Ishikawa (cell line): ENCODE measurements at regions not wholly inside any gene's neighbourhood (a gene's known extent, or its start where the extent isn't known, plus 50 kb on each side); places are given as distances from the start of the nearest gene placed in this dataset.

Experiments used
- CEBPB ChIP-seq: IDR thresholded peaks from 2 replicates; pipeline ENCODE4 v1.6.1; 2012
- CREB1 ChIP-seq: IDR thresholded peaks from 2 replicates; pipeline ENCODE4 v1.6.1; 2012; ENCODE audit warnings: low read depth
- EP300 ChIP-seq: IDR thresholded peaks from 2 replicates; pipeline ENCODE4 v1.6.1; 2012; ENCODE audit warnings: borderline replicate concordance
- FOXM1 ChIP-seq: IDR thresholded peaks from 2 replicates; pipeline ENCODE4 v1.6.1; 2012; ENCODE audit warnings: low read depth, borderline replicate concordance
- MAX ChIP-seq: IDR thresholded peaks from 2 replicates; pipeline ENCODE4 v1.6.1; 2012
- NFIC ChIP-seq: IDR thresholded peaks from 2 replicates; pipeline ENCODE4 v1.6.1; 2012
- RAD21 ChIP-seq: IDR thresholded peaks from 2 replicates; pipeline ENCODE4 v1.6.1; 2012; ENCODE audit warnings: low read depth
- REST ChIP-seq: IDR thresholded peaks from 2 replicates; pipeline ENCODE4 v1.6.1; 2012; ENCODE audit warnings: low read depth, mild to moderate bottlenecking
- TAF1 ChIP-seq: IDR thresholded peaks from 2 replicates; pipeline ENCODE4 v1.6.1; 2012; ENCODE audit warnings: low read depth, mild to moderate bottlenecking
- TEAD4 ChIP-seq: IDR thresholded peaks from 2 replicates; pipeline ENCODE4 v1.6.1; 2012
- USF1 ChIP-seq: IDR thresholded peaks from 2 replicates; pipeline ENCODE4 v1.6.1; 2012
- YY1 ChIP-seq: IDR thresholded peaks from 2 replicates; pipeline ENCODE4 v1.6.1; 2012; ENCODE audit warnings: low read depth
- ZBTB7A ChIP-seq: IDR thresholded peaks from 2 replicates; pipeline ENCODE4 v1.6.1; 2012; ENCODE audit warnings: low read depth

GRCh38 chr22:34587357-34588356 lies 478.3 kb upstream of the ISX start:
- TF ChIP-seq TAF1 = no peak
- TF ChIP-seq RAD21 = no peak
- TF ChIP-seq YY1 = no peak
- TF ChIP-seq REST = no peak
- TF ChIP-seq NFIC = no peak
- TF ChIP-seq ZBTB7A = no peak
- no peak for TF ChIP-seq USF1
- no peak for TF ChIP-seq FOXM1
- no peak for TF ChIP-seq CREB1
- no peak for TF ChIP-seq EP300
- TF ChIP-seq TEAD4 = no peak
- no peak for TF ChIP-seq MAX
- TF ChIP-seq CEBPB = no peak
